Activated T-helper 17 cell treated with anti-CD3 and anti-CD28 coated beads, Interleukin-2, amount 50 U/mL, for 72 hours (primary cell): ENCODE measurements at regions not wholly inside any gene's neighbourhood (a gene's known extent, or its start where the extent isn't known, plus 50 kb on each side); places are given as distances from the start of the nearest gene placed in this dataset.

Experiments used
- ATAC-seq: fragments of 150-1000 bp; cut with Tn5 transposase; replicated peaks from 2 replicates; pipeline ENCODE4 v1.10.0; 2021; ENCODE audit warnings: mild to moderate bottlenecking, moderate library complexity
- H3K27ac Mint-ChIP-seq: one replicate; pipeline ENCODE4 v1.8.0; 2022; ENCODE audit warnings: mixed read lengths
- H3K27me3 Mint-ChIP-seq: one replicate; pipeline ENCODE4 v1.8.0; 2022; ENCODE audit warnings: mixed read lengths
- H3K36me3 Mint-ChIP-seq: one replicate; pipeline ENCODE4 v1.8.0; 2022; ENCODE audit warnings: low read depth, mild to moderate bottlenecking, mixed read lengths
- H3K4me1 Mint-ChIP-seq: one replicate; pipeline ENCODE4 v1.8.0; 2022; ENCODE audit warnings: mixed read lengths
- H3K4me3 Mint-ChIP-seq: one replicate; pipeline ENCODE4 v1.8.0; 2022; ENCODE audit warnings: mild to moderate bottlenecking, mixed read lengths
- H3K9me3 Mint-ChIP-seq: one replicate; pipeline ENCODE4 v1.8.0; 2022; ENCODE audit warnings: mixed read lengths

DNA sequence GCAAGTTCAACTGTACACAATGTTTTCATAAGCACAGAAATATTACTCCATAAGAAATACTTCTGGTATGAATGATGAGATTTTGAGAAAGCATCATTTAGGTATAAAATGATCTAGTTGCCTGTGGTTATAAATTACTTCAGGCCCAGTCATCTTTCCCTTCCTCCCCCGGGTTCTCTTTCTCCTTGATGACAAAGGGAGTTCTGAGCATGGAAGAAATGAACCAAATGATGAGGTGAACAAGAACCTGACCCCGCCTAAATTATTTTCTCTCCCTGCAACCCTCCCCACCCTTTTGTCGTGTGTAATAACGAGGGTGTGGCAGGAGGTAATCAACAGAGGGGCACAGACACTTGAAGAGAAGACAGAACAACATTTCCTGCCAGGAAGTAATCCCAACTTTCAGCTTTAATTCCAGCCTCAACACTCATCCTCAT is 319.6 kb upstream of the SP8 start:
- peak; percentile 56 for ATAC-seq
- Mint-ChIP-seq H3K4me1 (no peaks in the 10 kb centered on the region), H3K9me3 (no peaks in the 10 kb centered on the region), H3K27ac (no peak overlapping the region), H3K27me3 (peaks cover 4% of the 10 kb centered on the region), H3K4me3 (no peak overlapping the region), H3K36me3 (no peaks in the 10 kb centered on the region)

DNA sequence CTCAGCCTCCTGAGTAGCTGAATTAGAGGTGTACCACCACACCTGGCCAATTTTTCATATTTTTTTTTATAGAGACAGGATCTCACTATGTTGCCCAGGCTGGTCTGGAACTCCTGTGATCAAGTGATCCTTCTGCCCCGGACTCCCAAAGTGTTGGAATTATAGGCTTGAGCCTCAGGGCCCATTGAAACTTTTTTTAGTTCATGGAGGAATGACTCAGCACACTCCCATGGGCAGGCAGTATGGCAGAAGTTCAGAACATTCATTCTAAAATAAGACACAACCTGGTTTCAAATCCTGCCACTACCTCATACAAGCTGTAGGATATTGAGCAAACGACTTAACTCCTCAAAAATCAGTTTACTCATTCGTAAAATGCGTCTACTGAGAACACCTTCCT is 320.4 kb upstream of the SP8 start:
- Mint-ChIP-seq H3K9me3 (no peaks in the 10 kb centered on the region), H3K36me3 (no peaks in the 10 kb centered on the region), H3K27me3 (peaks cover 4% of the 10 kb centered on the region), H3K4me1 (no peaks in the 10 kb centered on the region), H3K4me3 (no peak overlapping the region), H3K27ac (no peak overlapping the region)
- ATAC-seq, result no peak

DNA sequence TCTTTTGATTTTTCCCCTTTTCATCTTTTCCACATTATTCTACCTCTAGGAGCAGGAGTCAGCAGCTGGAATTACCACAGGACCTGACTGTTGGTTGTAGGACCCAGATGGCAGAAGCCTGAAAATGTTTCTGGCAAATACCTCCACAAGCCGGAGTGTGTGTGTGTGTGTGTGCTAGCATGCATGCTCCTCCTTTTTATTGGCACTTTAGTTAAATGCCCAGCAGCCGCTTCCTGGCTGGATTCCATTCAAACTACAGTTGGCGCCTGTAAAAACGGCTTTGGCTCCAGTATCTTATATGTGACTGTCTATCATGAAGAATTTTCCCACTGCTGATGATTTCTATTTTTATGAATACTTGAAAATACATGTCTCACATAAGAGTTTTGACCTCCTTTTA is 319.7 kb upstream of the SP4 start:
- H3K36me3 Mint-ChIP-seq, result no peaks in the 10 kb centered on the region
- H3K27ac Mint-ChIP-seq, result no peak overlapping the region
- no peak overlapping the region for H3K4me3 Mint-ChIP-seq
- ATAC-seq, result no peak
- H3K27me3 Mint-ChIP-seq, result peaks cover 1% of the 10 kb centered on the region
- H3K9me3 Mint-ChIP-seq, result no peaks in the 10 kb centered on the region
- H3K4me1 Mint-ChIP-seq, result no peaks in the 10 kb centered on the region

DNA sequence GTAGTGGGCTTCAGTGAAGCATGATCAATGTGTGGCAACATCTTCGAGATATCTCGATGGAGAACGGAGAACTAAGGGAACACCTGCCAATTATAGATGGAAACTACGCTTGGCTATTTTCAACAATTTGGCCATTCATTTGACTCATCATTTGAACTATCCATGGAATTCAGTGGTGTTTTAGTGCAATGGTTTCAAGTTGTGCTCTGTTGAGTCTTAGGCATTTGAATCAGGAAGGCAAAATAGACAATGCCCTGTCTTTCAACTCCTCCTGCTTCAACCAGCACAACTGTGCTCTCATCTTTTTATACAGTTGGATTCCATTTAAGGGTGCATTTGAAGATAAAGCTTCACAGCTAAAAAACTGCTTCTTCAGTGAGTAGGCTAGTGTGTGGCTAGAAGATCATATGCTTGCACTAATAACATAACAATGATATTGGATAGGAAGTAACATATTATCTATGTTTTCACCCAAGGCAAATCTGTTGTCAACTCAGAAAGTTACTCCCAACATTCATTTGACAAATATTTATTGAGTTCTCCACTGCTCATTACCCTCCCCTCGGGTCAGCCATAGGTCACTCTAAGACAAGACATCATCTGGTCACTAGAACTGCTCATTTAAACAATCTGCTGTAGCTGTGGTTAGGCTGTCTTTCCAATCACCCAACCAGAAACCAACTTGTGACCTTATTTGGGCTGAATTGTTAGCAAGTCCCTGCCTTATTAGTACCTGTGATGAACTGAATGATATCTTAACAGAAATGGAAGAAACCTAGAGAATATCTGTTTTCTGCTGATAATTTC is 314.1 kb upstream of the SP4 start:
- Mint-ChIP-seq H3K9me3 (no peaks in the 10 kb centered on the region), H3K4me3 (no peak overlapping the region), H3K27ac (no peak overlapping the region), H3K27me3 (peaks cover 7% of the 10 kb centered on the region), H3K36me3 (no peaks in the 10 kb centered on the region), H3K4me1 (no peaks in the 10 kb centered on the region)
- no peak for ATAC-seq

DNA sequence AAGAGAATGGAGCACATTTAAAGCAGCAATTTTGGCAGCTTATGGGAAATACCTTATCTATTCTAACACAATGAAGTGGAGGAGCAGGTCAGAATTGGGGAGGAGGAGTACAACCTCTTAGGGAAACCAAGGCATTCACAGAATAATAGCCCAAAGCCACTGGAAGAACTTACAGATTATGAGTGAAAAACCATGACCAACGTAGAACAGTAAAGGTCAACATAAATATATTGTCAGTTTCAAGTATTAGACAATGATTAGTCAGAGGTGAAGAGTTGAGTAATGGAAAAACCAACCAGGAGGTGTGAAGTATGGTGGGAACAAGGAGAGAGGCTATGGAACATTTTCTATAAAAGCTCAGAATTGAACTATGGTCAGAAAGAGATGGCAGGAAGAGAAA is 304.3 kb upstream of the SP4 start:
- H3K9me3 Mint-ChIP-seq, result no peaks in the 10 kb centered on the region
- peak; percentile 49 for ATAC-seq
- H3K36me3 Mint-ChIP-seq, result no peaks in the 10 kb centered on the region
- H3K4me1 Mint-ChIP-seq, result no peaks in the 10 kb centered on the region
- H3K27ac Mint-ChIP-seq, result no peak overlapping the region
- peaks cover 5% of the 10 kb centered on the region for H3K27me3 Mint-ChIP-seq
- no peak overlapping the region for H3K4me3 Mint-ChIP-seq

DNA sequence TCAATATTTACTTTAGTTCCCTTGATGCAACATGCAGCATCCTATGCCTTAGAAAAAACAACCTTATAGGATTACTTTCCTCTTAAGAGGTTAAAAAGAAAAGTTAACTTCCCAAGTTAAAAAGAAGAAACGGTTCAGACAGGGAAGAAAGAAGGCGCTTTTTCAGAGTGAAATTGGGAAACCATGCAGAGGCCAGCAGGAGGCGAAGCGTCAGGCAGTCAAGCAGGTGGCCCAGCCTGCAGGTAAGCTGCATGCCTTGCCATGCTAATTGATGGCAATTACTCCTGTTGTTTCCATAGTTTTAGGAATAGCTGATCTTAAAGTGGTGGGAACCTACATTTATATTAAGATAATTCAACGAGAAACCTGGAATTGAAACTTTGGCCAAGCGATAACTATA is 302.6 kb upstream of the SP4 start:
- no peak overlapping the region for H3K27ac Mint-ChIP-seq
- peaks cover 13% of the 10 kb centered on the region for H3K27me3 Mint-ChIP-seq
- H3K36me3 Mint-ChIP-seq, result no peaks in the 10 kb centered on the region
- ATAC-seq, result no peak
- H3K9me3 Mint-ChIP-seq, result no peaks in the 10 kb centered on the region
- no peak overlapping the region for H3K4me3 Mint-ChIP-seq
- no peaks in the 10 kb centered on the region for H3K4me1 Mint-ChIP-seq

DNA sequence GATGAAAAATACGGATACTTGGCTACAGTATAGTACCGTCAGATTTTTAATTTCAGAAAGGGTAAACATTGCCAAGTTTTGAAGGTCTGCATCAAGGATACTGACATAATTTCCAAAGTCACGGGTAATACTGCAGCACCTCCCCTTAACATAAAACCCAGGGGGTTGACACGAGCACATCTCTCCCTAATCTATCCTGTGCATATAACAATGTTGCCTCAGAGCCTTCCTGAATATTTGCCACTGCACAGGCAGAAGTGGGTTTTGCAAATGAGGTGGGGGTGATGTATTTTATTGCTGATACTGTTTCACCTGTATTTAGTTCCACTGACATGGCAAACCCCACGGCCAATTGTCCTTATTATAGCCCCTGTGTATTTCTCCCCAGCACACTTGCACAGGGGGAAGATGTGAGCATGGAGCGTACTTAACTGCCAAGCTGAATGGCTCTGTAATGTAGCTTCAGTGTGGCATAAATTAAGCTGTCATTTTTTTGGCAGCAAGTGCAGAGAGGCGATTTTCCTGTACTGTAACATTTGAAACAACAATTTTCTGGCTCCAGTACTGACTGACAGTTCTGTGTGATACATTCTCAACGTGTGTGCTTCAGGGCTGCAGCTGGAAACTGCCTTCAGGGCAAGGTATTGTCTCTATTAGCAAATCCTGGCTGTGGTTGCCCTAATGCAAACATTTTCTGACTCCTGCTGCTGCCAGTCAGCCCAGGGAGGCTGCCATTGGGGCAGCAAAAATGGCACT is 299.6 kb upstream of the SP4 start:
- H3K27me3 Mint-ChIP-seq, result peaks cover 26% of the 10 kb centered on the region
- H3K36me3 Mint-ChIP-seq, result no peaks in the 10 kb centered on the region
- no peaks in the 10 kb centered on the region for H3K4me1 Mint-ChIP-seq
- ATAC-seq, result no peak
- H3K4me3 Mint-ChIP-seq, result no peak overlapping the region
- H3K9me3 Mint-ChIP-seq, result peaks cover 6% of the 10 kb centered on the region
- H3K27ac Mint-ChIP-seq, result no peak overlapping the region

DNA sequence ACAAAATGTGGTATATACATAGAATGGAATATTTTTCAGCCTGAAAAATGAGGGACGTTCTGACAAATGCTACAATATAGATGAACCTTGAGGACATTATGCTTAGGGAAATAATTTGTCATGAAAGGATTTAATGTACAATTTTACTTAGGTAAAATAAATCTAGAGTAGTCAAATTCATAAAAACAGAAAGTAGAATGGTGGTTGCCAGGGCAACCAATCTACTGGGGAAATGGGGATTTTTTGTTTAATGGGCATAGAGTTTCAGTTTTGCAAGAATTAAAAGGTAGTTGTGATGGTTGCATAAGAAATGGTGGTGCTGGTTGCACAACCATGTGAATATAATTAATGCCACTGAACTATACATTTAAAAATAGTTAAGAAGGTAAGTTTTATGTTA is 296.0 kb upstream of the SP4 start:
- Mint-ChIP-seq H3K27me3 (peaks cover 21% of the 10 kb centered on the region), H3K4me3 (no peak overlapping the region), H3K4me1 (no peaks in the 10 kb centered on the region), H3K27ac (no peak overlapping the region), H3K9me3 (peaks cover 10% of the 10 kb centered on the region), H3K36me3 (no peaks in the 10 kb centered on the region)
- no peak for ATAC-seq

DNA sequence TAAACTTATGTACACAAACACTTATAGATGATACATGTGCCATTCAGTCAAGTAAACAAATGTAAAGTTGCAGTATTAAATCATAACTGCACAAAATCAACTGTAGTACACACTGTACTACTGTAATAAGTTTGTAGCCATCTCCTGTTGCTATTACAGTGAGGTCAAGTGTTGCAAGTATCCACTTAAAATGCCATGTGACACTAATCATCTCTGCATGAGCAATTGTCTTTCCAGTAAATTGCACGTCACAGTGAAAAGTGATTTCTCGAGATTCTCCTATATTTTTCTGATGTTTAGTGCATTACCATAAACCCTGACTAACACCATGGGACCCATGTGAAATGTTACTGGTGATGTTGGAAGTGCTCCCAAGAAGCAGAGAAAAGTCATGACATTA is 293.3 kb upstream of the SP4 start:
- H3K36me3 Mint-ChIP-seq, result no peaks in the 10 kb centered on the region
- H3K27ac Mint-ChIP-seq, result no peak overlapping the region
- no peak overlapping the region for H3K4me3 Mint-ChIP-seq
- ATAC-seq, result no peak
- peaks cover 10% of the 10 kb centered on the region for H3K9me3 Mint-ChIP-seq
- H3K27me3 Mint-ChIP-seq, result peaks cover 21% of the 10 kb centered on the region
- no peaks in the 10 kb centered on the region for H3K4me1 Mint-ChIP-seq

DNA sequence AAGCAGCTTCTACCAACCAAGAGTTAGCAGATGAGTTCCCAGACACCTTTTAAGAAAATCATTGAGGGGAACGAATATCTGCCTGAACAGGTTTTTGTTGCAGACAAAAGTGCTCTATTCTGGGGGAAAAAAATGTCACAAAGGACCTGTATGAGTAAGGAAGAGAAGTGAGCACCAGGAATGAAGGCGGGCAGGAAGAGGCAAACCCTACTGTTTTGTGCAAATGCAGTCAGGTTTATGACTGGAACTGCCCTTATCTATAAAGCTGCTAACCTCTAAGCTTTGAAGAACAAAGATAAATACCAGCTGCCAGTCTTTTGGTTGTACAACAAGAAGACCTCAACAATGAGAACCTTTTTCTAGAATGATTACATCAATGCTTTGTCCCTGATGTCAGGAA is 292.4 kb upstream of the SP4 start:
- no peak for ATAC-seq
- Mint-ChIP-seq H3K27me3 (peaks cover 22% of the 10 kb centered on the region), H3K4me1 (no peaks in the 10 kb centered on the region), H3K4me3 (no peak overlapping the region), H3K36me3 (no peaks in the 10 kb centered on the region), H3K9me3 (peaks cover 10% of the 10 kb centered on the region), H3K27ac (no peak overlapping the region)

DNA sequence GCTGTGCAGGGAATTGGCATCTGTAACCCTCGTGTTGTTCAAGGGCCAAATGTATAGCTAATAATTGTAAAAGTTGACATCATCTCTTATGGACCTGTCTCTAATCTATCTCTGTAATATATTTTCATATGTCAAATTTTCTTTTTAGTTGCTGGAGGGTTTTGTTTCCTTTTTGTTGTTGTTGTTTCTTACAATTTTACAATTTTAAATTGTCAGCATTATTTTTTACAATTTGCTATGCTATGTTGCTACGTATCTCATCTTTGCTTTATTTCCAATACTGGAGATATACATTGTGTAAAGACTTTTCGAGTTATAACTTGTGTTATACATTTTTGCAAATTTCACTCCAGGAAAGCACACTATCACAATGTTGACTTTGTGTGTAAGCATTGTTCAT is 290.2 kb upstream of the SP4 start:
- Mint-ChIP-seq H3K4me3 (no peak overlapping the region), H3K4me1 (no peaks in the 10 kb centered on the region), H3K27me3 (peaks cover 10% of the 10 kb centered on the region), H3K9me3 (peaks cover 5% of the 10 kb centered on the region), H3K36me3 (no peaks in the 10 kb centered on the region), H3K27ac (no peak overlapping the region)
- no peak for ATAC-seq

DNA sequence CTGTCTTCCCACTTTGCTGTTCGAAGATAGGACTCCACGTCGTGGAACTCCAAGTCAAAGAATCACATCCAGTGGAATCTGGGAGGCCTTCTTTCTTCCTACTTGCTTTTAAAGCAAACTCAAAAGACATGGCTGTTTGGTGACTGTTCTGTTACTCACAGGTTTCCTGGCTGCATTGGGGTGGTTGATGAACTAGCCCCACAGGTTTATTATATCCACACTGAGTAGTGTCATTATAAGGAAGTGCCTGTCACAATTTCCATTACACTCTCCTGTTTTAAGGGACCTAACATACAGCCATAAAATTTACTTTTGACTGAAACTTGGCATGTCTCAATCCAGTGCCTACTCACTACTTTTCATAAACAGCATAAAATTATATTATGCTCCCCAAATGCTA is 287.3 kb upstream of the SP4 start:
- no peak for ATAC-seq
- Mint-ChIP-seq H3K27ac (no peak overlapping the region), H3K36me3 (no peaks in the 10 kb centered on the region), H3K27me3 (peaks cover 12% of the 10 kb centered on the region), H3K4me1 (no peaks in the 10 kb centered on the region), H3K4me3 (no peak overlapping the region), H3K9me3 (peaks cover 4% of the 10 kb centered on the region)

DNA sequence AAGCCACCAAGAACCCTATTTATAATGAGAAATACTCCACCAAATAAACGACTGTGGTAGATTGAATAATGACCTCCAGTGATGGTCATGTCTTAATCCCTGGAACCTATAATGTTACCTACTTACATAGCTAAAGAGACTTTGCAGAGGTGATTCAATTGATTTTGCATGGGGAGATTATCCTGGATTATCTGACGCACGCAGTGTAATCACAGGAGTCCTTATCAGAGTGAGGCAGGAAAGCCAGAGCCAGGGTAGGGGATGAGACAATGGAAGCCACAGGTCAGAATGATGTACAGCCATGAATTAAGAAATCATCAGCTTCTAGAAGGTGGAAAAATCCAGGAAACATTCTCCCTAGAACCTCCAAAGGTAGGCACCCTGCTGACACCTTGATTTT is 286.4 kb upstream of the SP4 start:
- Mint-ChIP-seq H3K27ac (no peak overlapping the region), H3K4me1 (no peaks in the 10 kb centered on the region), H3K27me3 (peaks cover 18% of the 10 kb centered on the region), H3K36me3 (no peaks in the 10 kb centered on the region), H3K4me3 (no peak overlapping the region), H3K9me3 (no peaks in the 10 kb centered on the region)
- no peak for ATAC-seq

DNA sequence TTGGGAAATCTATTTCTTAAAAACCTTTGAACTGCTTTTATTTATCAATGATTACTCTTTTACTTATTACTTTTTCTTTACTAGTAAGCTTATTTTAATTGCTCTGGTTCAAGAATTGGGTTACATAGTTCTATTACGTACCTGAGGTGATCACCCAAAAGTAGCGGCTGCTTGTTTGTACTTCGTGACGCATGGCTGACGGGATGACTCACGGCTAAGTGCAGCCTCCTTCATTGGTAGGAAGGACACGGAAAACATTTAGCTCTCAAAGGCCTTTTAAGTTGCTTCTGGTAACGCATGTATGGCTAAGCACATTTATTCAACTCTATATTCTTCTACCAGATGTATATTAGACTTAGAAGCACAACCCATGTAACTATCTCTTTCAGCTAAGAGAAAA is 285.8 kb upstream of the SP4 start:
- no peaks in the 10 kb centered on the region for H3K36me3 Mint-ChIP-seq
- peaks cover 18% of the 10 kb centered on the region for H3K27me3 Mint-ChIP-seq
- no peak overlapping the region for H3K27ac Mint-ChIP-seq
- no peak for ATAC-seq
- no peaks in the 10 kb centered on the region for H3K9me3 Mint-ChIP-seq
- no peaks in the 10 kb centered on the region for H3K4me1 Mint-ChIP-seq
- no peak overlapping the region for H3K4me3 Mint-ChIP-seq

DNA sequence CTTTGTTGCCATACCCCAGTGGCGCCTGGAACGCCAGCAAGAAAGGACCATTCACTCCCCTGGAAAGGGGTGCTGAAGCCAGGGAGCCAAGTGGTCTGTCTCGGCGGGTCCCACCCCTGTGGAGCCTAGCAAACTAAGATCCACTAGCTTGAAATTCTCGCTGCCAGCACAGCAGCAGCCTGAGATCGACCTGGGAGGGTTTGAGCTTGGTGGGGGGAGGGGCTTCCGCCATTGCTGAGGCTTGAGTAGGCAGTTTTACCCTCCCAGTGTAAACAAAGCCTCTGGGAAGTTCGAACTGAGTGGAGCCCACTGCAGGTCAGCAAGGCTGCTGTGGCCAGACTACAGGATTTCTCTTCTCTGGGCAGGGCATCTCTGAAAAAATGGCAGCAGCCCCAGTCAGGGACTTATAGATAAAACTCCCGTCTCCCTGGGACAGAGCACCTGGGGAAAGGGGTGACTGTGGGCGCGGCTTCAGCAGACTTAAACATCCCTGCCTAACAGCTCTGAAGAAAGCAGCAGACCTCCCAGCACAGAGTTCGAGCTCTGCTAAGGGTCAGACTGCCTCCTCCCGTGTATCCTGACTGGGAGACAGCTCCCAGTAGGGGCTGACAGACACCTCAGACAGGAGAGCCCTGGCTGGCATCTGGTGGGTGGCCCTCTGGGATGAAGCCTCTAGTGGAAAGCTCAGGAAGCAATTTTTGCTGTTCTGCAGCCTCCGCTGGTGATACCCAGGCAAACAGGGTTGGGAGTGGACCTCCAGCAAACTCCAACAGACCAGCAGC is 281.1 kb upstream of the SP4 start:
- Mint-ChIP-seq H3K27me3 (peaks cover 21% of the 10 kb centered on the region), H3K4me3 (no peak overlapping the region), H3K4me1 (no peaks in the 10 kb centered on the region), H3K27ac (no peak overlapping the region), H3K36me3 (no peaks in the 10 kb centered on the region), H3K9me3 (no peaks in the 10 kb centered on the region)
- no peak for ATAC-seq
